Gastroesophageal sphincter (tissue), 4 donors: ENCODE measurements at regions not wholly inside any gene's neighbourhood (a gene's known extent, or its start where the extent isn't known, plus 50 kb on each side); places are given as distances from the start of the nearest gene placed in this dataset.

Experiments
- ATAC-seq: fragments of 150-250 bp; one replicate; pipeline ENCODE4 v1.9.1; 2016; ENCODE audit warnings: mild to moderate bottlenecking, moderate library complexity
- H3K27ac ChIP-seq, 4 donors: fragments of 200-600 bp; sonication (generic) in 3 of 4; 1 replicate in 3 of 4; 2 replicates in 1 of 4; pipeline ENCODE4 v1.5.1; 2016 to 2019
- H3K27me3 ChIP-seq: fragments of 200-600 bp; sonication (generic); one replicate; pipeline ENCODE4 v1.5.1; 2019
- H3K36me3 ChIP-seq, 2 donors: fragments of 200-600 bp; sonication (generic); one replicate each; pipeline ENCODE4 v1.5.1; 2019; ENCODE audit warnings: control low read depth in 1 of 2
- H3K4me1 ChIP-seq, 3 donors: fragments of 200-600 bp; sonication (generic); 1 replicate in 2 of 3; 2 replicates in 1 of 3; pipeline ENCODE4 v1.5.1; 2016 to 2019; ENCODE audit warnings: control low read depth in 2 of 3
- H3K4me3 ChIP-seq, 2 donors: fragments of 200-600 bp; sonication (generic); one replicate each; pipeline ENCODE4 v1.5.1; 2019; ENCODE audit warnings: mild to moderate bottlenecking in 1 of 2, moderate library complexity in 1 of 2
- H3K9me3 ChIP-seq, 3 donors: fragments of 200-600 bp; sonication (generic); one replicate each; pipeline ENCODE4 v1.5.1; 2017 to 2019; ENCODE audit warnings: control low read depth in 2 of 3
- CTCF ChIP-seq, 4 experiments: fragments of 200-600 bp in 2 of 4; fragments of 450-650 bp in 2 of 4; sonication (generic) in 1 of 4; IDR thresholded peaks; one replicate each; pipeline ENCODE4 v1.5.1; 2017 to 2019; ENCODE audit warnings: antibody characterized with exemption in 4 of 4, mild to moderate bottlenecking in 2 of 4, moderate library complexity in 2 of 4
- EP300 ChIP-seq: sonication (generic); formaldehyde crosslinking; IDR thresholded peaks from one replicate; pipeline ENCODE4 v1.6.1; 2017; ENCODE audit warnings: antibody characterized with exemption, mild to moderate bottlenecking
- POLR2A ChIP-seq, 2 donors: fragments of 450-650 bp; IDR thresholded peaks; one replicate each; pipeline ENCODE4 v1.6.1; 2017; ENCODE audit warnings: antibody characterized with exemption in 2 of 2, mild to moderate bottlenecking in 2 of 2, moderate library complexity in 1 of 2
- POLR2AphosphoS5 ChIP-seq: sonication (generic); formaldehyde crosslinking; IDR thresholded peaks from one replicate; pipeline ENCODE4 v1.6.1; 2017; ENCODE audit warnings: antibody characterized with exemption
- WGBS, 2 donors: methylation state at CpG; one replicate each; pipeline ENCODE4 v1.1.5; 2018; ENCODE audit warnings: low coverage in 1 of 2; 5-methylcytosine and 5-hydroxymethylcytosine counted together

- Histone ChIP-seq H3K36me3 (no peaks in the 10 kb centered on the region), H3K9me3 (no peaks in the 10 kb centered on the region), H3K27me3 (no peaks in the 10 kb centered on the region), H3K4me3 (no peak overlapping the region), H3K4me1 (no peaks in the 10 kb centered on the region), H3K27ac (no peak overlapping the region)
- 56 to 79% methylated on average over 7 of the region's 7 CpGs for WGBS, 2 donors
- no peak for TF ChIP-seq CTCF (IDR thresholded peaks at IDR 0.05)
- no peak for ATAC-seq
Measured at GRCh38 chr9:7509576-7510145, 289.9 kb downstream of the DMAC1 start.

DNA sequence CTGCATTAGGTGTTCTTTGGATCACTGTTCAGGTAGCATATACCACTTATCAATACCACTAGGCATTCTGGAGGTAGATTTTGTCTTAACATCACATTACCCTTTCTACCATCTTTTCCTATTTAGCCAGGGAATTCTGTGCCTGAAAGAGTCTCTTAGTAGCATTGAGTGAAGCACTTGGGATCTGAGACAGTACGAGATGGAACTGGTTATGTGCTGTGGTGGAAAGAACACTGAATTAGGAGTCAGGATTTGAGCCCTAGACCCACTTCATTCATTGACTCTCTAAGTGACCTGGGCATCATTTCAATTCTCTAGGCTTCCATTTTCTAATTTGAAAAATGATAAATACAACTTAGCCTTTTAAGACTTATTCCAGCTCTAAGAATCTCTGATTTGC, 291.1 kb downstream of the DMAC1 start:
- H3K27ac ChIP-seq: no peak overlapping the region
- H3K4me1 ChIP-seq: no peaks in the 10 kb centered on the region
- no peak overlapping the region for H3K4me3 ChIP-seq
- TF ChIP-seq CTCF (IDR thresholded peaks at IDR 0.05) (no peak), EP300 (no peak), POLR2A (IDR thresholded peaks at IDR 0.05) (no peak), POLR2AphosphoS5 (no peak)
- no peak for ATAC-seq
- no peaks in the 10 kb centered on the region for H3K27me3 ChIP-seq
- H3K36me3 ChIP-seq: no peaks in the 10 kb centered on the region
- WGBS, 2 donors: 88 to 91% methylated on average over 1 of the region's 1 CpG
- no peaks in the 10 kb centered on the region for H3K9me3 ChIP-seq

- no peak overlapping the region for H3K4me3 ChIP-seq
- H3K27me3 ChIP-seq: no peaks in the 10 kb centered on the region
- H3K9me3 ChIP-seq: no peaks in the 10 kb centered on the region
- no peak for TF ChIP-seq POLR2A (IDR thresholded peaks at IDR 0.05)
- TF ChIP-seq EP300: no peak
- H3K4me1 ChIP-seq: no peaks in the 10 kb centered on the region
- no peak for ATAC-seq
- WGBS, 2 donors: 30 to 57% methylated on average over 4 to 6 of the region's 7 CpGs
- no peak overlapping the region for H3K27ac ChIP-seq
- no peaks in the 10 kb centered on the region for H3K36me3 ChIP-seq
Measured at GRCh38 chr9:7507566-7508270, 291.9 kb downstream of the DMAC1 start.

GRCh38 chr9:7507026-7507425, 292.6 kb downstream of the DMAC1 start:
- no peak for ATAC-seq
- Histone ChIP-seq H3K4me1 (no peaks in the 10 kb centered on the region), H3K9me3 (no peaks in the 10 kb centered on the region), H3K4me3 (no peak overlapping the region), H3K27ac (no peak overlapping the region), H3K27me3 (no peaks in the 10 kb centered on the region), H3K36me3 (no peaks in the 10 kb centered on the region)
- WGBS, 2 donors: 92% methylated on average over 2 of the region's 2 CpGs
- TF ChIP-seq EP300 (no peak), CTCF (IDR thresholded peaks at IDR 0.05) (no peak), POLR2A (IDR thresholded peaks at IDR 0.05) (no peak), POLR2AphosphoS5 (no peak)

DNA sequence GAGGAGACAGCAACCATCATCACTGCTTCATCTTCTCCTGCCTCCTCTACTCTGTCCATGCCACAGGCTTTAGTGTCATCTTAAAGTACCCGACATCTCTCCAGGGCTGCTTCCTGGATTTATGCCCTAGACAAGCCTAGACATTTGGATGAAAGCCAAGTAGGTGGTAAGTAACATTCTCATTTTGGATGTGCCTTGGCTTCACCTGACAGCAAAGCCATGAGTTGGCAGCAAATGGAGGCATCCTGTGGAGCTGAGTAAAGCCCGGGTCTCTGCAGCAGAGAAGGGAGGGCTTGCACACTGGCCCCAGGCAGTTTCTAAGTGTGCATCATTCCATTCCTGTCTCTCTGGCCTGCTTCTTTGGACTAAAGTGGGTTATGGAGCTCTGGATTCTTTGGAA, 299.1 kb downstream of the DMAC1 start:
- Histone ChIP-seq H3K36me3 (no peaks in the 10 kb centered on the region), H3K9me3 (no peaks in the 10 kb centered on the region), H3K27me3 (no peaks in the 10 kb centered on the region), H3K27ac (no peak overlapping the region), H3K4me3 (no peak overlapping the region), H3K4me1 (no peaks in the 10 kb centered on the region)
- ATAC-seq: no peak
- WGBS, 2 donors: 60 to 68% methylated on average over 1 to 2 of the region's 2 CpGs
- TF ChIP-seq POLR2A (IDR thresholded peaks at IDR 0.05) (no peak), POLR2AphosphoS5 (no peak), CTCF (IDR thresholded peaks at IDR 0.05) (no peak), EP300 (no peak)
